AG10803 (cell line): ENCODE measurements at regions not wholly inside any gene's neighbourhood (a gene's known extent, or its start where the extent isn't known, plus 50 kb on each side); places are given as distances from the start of the nearest gene placed in this dataset.
A peak's percentile ranks its signal among the peaks of the same experiment; 100 is the strongest.
"Not testable (repeated sequence)": the region's sequence is repeated elsewhere in the genome, so short reads cannot be mapped to it uniquely, and the experiment has no call there.

Experiments used
- DNase-seq: peaks from one replicate; pipeline ENCODE4 v3.0.0; 2010; ENCODE audit warnings: low read depth
- H3K4me3 ChIP-seq: 2 replicates; pipeline ENCODE4 v1.5.1; 2011; ENCODE audit warnings: mild to moderate bottlenecking, low read length, control low read depth
- CTCF ChIP-seq: conservative IDR thresholded peaks from 2 replicates; pipeline ENCODE4 v1.5.1; 2011; ENCODE audit warnings: mild to moderate bottlenecking, low read length, control low read depth, inconsistent platforms

GRCh38 chr1:181249186-181249585 is 160.7 kb downstream of the IER5 start:
- no peak for DNase-seq

GRCh38 chr1:181250038-181250437 is 161.5 kb downstream of the IER5 start:
- no peak for TF ChIP-seq CTCF
- DNase-seq: no peak
- H3K4me3 ChIP-seq: no peak overlapping the region

More at GRCh38 chr1:181249186-181249585, 160.7 kb downstream of the IER5 start:
- H3K4me3 ChIP-seq: no peak overlapping the region
- no peak for TF ChIP-seq CTCF

- H3K4me3 ChIP-seq: no peak overlapping the region
- TF ChIP-seq CTCF: no peak
- DNase-seq: peak; percentile 34
These were observed 162.7 kb downstream of the IER5 start for GRCh38 chr1:181251001-181251712.

GRCh38 chr1:181251713-181252075 is 163.2 kb downstream of the IER5 start:
- H3K4me3 ChIP-seq: no peak overlapping the region
- no peak for DNase-seq
- no peak for TF ChIP-seq CTCF

GRCh38 chr1:181253601-181254000 is 165.1 kb downstream of the IER5 start:
- not testable (repeated sequence) for DNase-seq, H3K4me3 ChIP-seq

- DNase-seq: peak; percentile 99
- TF ChIP-seq CTCF: no peak
- no peak overlapping the region for H3K4me3 ChIP-seq
These were observed 166.9 kb downstream of the IER5 start for GRCh38 chr1:181255270-181255929.

GRCh38 chr1:181257117-181257516 is 168.6 kb downstream of the IER5 start:
- no peak for TF ChIP-seq CTCF
- no peak overlapping the region for H3K4me3 ChIP-seq
- DNase-seq: no peak
